Gastrocnemius medialis (tissue), 4 donors: ENCODE measurements at regions not wholly inside any gene's neighbourhood (a gene's known extent, or its start where the extent isn't known, plus 50 kb on each side); places are given as distances from the start of the nearest gene placed in this dataset.

Experiments
- CTCF ChIP-seq, 5 experiments: fragments of 450-650 bp in 3 of 5; fragments of 200-600 bp in 2 of 5; sonication (generic) in 2 of 5; IDR thresholded peaks in 4 of 5; conservative IDR thresholded peaks in 1 of 5; 1 replicate in 4 of 5; 2 replicates in 1 of 5; pipeline ENCODE4 v1.5.1; 2016 to 2019; ENCODE audit warnings: antibody characterized with exemption in 5 of 5, mild to moderate bottlenecking in 3 of 5, moderate library complexity in 3 of 5
- POLR2A ChIP-seq, 2 donors: fragments of 450-650 bp; IDR thresholded peaks; one replicate each; pipeline ENCODE4 v1.6.1; 2017; ENCODE audit warnings: antibody characterized with exemption in 2 of 2, mild to moderate bottlenecking in 2 of 2, moderate library complexity in 2 of 2

- no peak for TF ChIP-seq CTCF (IDR thresholded peaks at IDR 0.05 in 4 of 5, conservative IDR thresholded peaks at IDR 0.05 in 1 of 5)
- no peak for TF ChIP-seq POLR2A (IDR thresholded peaks at IDR 0.05)
These were observed 196.8 kb downstream of the PTBP2 start for GRCh38 chr1:96918406-96918805.
